Astrocyte (in vitro differentiated cells and primary cell): ENCODE measurements at regions not wholly inside any gene's neighbourhood (a gene's known extent, or its start where the extent isn't known, plus 50 kb on each side); places are given as distances from the start of the nearest gene placed in this dataset.

Source experiments
- EZH2 ChIP-seq: IDR thresholded peaks from 2 replicates; pipeline ENCODE4 v1.6.1; 2012; ENCODE audit warnings: mild to moderate bottlenecking, low read length, inconsistent platforms; ENCODE audit not compliant: insufficient read depth
- TF ChIP-seq, protein P1 (sequence below): IDR thresholded peaks from 2 replicates; pipeline ENCODE4 v1.5.1; 2011; ENCODE audit warnings: low read depth, mild to moderate bottlenecking, inconsistent platforms, low read length, moderate library complexity; ENCODE audit not compliant: insufficient read depth

- TF ChIP-seq, protein P1, sequence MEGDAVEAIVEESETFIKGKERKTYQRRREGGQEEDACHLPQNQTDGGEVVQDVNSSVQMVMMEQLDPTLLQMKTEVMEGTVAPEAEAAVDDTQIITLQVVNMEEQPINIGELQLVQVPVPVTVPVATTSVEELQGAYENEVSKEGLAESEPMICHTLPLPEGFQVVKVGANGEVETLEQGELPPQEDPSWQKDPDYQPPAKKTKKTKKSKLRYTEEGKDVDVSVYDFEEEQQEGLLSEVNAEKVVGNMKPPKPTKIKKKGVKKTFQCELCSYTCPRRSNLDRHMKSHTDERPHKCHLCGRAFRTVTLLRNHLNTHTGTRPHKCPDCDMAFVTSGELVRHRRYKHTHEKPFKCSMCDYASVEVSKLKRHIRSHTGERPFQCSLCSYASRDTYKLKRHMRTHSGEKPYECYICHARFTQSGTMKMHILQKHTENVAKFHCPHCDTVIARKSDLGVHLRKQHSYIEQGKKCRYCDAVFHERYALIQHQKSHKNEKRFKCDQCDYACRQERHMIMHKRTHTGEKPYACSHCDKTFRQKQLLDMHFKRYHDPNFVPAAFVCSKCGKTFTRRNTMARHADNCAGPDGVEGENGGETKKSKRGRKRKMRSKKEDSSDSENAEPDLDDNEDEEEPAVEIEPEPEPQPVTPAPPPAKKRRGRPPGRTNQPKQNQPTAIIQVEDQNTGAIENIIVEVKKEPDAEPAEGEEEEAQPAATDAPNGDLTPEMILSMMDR = no peak
- TF ChIP-seq EZH2 = no peak
Observed at GRCh38 chr9:117535973-117536372, 121.1 kb upstream of the ASTN2 start.
